Anterior cingulate cortex (tissue), 58 donors: ENCODE measurements at regions not wholly inside any gene's neighbourhood (a gene's known extent, or its start where the extent isn't known, plus 50 kb on each side); places are given as distances from the start of the nearest gene placed in this dataset.
"Not testable (repeated sequence)": the region's sequence is repeated elsewhere in the genome, so short reads cannot be mapped to it uniquely, and the experiment has no call there.

Experiments
- DNase-seq, 58 donors: peaks; one replicate each; lab custom pipeline; 2025; lab: John Stamatoyannopoulos, UW

- DNase-seq: not testable (repeated sequence)
These were observed 679.0 kb downstream of the SPATA31A6 start for GRCh38 chr9:42862465-42862864.
